Smooth muscle cell (in vitro differentiated cells): ENCODE measurements at regions not wholly inside any gene's neighbourhood (a gene's known extent, or its start where the extent isn't known, plus 50 kb on each side); places are given as distances from the start of the nearest gene placed in this dataset.

Experiments
- DNase-seq: peaks from one replicate; lab custom pipeline; 2025; ENCODE audit not compliant: unreplicated experiment; lab: John Stamatoyannopoulos, UW
- H2AFZ ChIP-seq: fragments of 200-600 bp; sonication (generic); 2 replicates; pipeline ENCODE4 v1.6.0; 2016; ENCODE audit warnings: antibody characterized with exemption, low read depth, mild to moderate bottlenecking
- H3F3A ChIP-seq: fragments of 200-600 bp; sonication (generic); 2 replicates; pipeline ENCODE4 v1.6.0; 2017; ENCODE audit warnings: antibody characterized with exemption, low read depth
- H3K27ac ChIP-seq: fragments of 200-600 bp; sonication (generic); 2 replicates; pipeline ENCODE4 v1.5.1; 2016; ENCODE audit warnings: low read depth, mild to moderate bottlenecking
- H3K27me3 ChIP-seq: fragments of 200-600 bp; sonication (generic); 2 replicates; pipeline ENCODE4 v1.6.1; 2016; ENCODE audit warnings: low read depth, mild to moderate bottlenecking
- H3K36me3 ChIP-seq: fragments of 200-600 bp; sonication (generic); 2 replicates; pipeline ENCODE4 v1.5.1; 2016; ENCODE audit warnings: low read depth
- H3K4me1 ChIP-seq: fragments of 200-600 bp; sonication (generic); 2 replicates; pipeline ENCODE4 v1.5.1; 2016; ENCODE audit warnings: low read depth
- H3K4me2 ChIP-seq: fragments of 200-600 bp; sonication (generic); 2 replicates; pipeline ENCODE4 v1.6.0; 2016; ENCODE audit warnings: mild to moderate bottlenecking
- H3K4me3 ChIP-seq: fragments of 200-600 bp; sonication (generic); 2 replicates; pipeline ENCODE4 v1.5.1; 2016; ENCODE audit warnings: mild to moderate bottlenecking
- H3K79me2 ChIP-seq: fragments of 200-600 bp; sonication (generic); 2 replicates; pipeline ENCODE4 v1.6.0; 2016; ENCODE audit warnings: low read depth, mild to moderate bottlenecking
- H3K9ac ChIP-seq: fragments of 200-600 bp; sonication (generic); 2 replicates; pipeline ENCODE4 v1.6.0; 2016; ENCODE audit warnings: low read depth
- H3K9me3 ChIP-seq: fragments of 200-600 bp; sonication (generic); replicated peaks from 2 replicates; pipeline ENCODE4 v1.5.1; 2016; ENCODE audit warnings: low read depth
- H4K20me1 ChIP-seq: fragments of 200-600 bp; sonication (generic); 2 replicates; pipeline ENCODE4 v1.6.0; 2016; ENCODE audit warnings: low read depth
- WGBS: methylation state at CpG from one replicate; pipeline ENCODE4 v1.1.7; 2016; ENCODE audit warnings: low lambda C conversion rate; 5-methylcytosine and 5-hydroxymethylcytosine counted together
- TF ChIP-seq, protein P1 (sequence below): fragments of 200-600 bp; sonication (generic); IDR thresholded peaks from 2 replicates; pipeline ENCODE4 v1.5.1; 2017; ENCODE audit warnings: borderline replicate concordance, mild to moderate bottlenecking, antibody characterized with exemption; ENCODE audit not compliant: insufficient read depth, poor library complexity, severe bottlenecking

DNA sequence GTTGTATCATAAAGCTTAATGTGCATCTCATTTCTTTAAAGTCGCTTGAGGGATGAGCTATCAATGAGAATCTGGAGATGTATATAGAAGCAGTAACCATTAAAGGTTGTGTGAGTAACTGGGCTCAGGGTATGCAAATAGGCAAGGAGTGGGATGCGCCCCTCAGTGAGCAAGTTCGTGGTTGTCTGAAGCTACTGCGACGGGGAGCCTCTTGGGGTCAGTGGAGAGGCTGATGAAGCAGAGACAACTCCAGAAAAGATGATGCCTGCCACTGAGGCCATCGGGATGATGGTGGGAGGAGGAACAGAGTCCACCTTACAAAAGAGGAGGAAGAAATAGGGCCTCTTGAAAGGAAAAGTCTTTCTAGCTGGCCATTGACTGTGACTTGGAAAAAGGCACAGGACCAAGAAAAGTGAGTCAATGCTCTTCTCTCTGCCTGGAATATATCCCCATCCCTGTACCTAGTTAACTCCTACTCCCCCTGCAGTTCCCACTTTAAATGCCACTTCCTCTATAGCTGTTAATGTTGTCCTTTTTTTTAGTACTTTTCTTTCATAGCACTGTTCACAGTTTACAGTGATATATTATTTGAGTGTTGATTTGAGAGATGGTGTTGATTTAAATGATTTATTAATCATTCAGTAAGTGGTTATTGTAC is 51.4 kb upstream of the LSM6 start:
- H3K79me2 ChIP-seq: no peaks in the 10 kb centered on the region
- H3K4me1 ChIP-seq: no peaks in the 10 kb centered on the region
- no peak for DNase-seq
- no peaks in the 10 kb centered on the region for H3F3A ChIP-seq
- no peak overlapping the region for H3K9ac ChIP-seq
- H3K27me3 ChIP-seq: no peaks in the 10 kb centered on the region
- H3K36me3 ChIP-seq: no peaks in the 10 kb centered on the region
- H3K4me3 ChIP-seq: no peak overlapping the region
- H2AFZ ChIP-seq: no peak overlapping the region
- TF ChIP-seq, protein P1, sequence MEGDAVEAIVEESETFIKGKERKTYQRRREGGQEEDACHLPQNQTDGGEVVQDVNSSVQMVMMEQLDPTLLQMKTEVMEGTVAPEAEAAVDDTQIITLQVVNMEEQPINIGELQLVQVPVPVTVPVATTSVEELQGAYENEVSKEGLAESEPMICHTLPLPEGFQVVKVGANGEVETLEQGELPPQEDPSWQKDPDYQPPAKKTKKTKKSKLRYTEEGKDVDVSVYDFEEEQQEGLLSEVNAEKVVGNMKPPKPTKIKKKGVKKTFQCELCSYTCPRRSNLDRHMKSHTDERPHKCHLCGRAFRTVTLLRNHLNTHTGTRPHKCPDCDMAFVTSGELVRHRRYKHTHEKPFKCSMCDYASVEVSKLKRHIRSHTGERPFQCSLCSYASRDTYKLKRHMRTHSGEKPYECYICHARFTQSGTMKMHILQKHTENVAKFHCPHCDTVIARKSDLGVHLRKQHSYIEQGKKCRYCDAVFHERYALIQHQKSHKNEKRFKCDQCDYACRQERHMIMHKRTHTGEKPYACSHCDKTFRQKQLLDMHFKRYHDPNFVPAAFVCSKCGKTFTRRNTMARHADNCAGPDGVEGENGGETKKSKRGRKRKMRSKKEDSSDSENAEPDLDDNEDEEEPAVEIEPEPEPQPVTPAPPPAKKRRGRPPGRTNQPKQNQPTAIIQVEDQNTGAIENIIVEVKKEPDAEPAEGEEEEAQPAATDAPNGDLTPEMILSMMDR: no peak
- H3K4me2 ChIP-seq: no peak overlapping the region
- no peak overlapping the region for H3K27ac ChIP-seq
- H4K20me1 ChIP-seq: no peaks in the 10 kb centered on the region
- H3K9me3 ChIP-seq: no peaks in the 10 kb centered on the region
- 24% methylated on average over 6 of the region's 6 CpGs for WGBS

DNA sequence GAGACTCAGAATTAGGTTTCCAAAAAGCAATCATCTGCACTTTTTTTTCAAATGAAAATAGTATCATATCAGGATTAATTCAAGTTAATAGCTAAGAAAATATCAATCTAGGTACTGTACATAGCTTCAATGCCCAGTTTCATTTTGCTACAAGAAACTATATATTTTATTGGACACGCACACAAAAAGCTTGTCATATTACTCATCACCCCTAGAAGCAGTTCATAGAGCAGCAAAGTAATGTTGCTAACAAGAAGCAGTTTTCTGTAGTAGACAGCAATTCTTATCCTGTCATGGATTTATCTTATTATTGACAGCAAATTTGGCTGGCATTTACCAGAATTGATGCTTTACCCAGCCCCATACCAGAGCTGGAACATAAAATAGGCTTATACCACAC is 52.3 kb upstream of the LSM6 start:
- H3K9ac ChIP-seq: no peak overlapping the region
- no peak overlapping the region for H3K4me2 ChIP-seq
- no peak overlapping the region for H2AFZ ChIP-seq
- no peaks in the 10 kb centered on the region for H3F3A ChIP-seq
- no peaks in the 10 kb centered on the region for H4K20me1 ChIP-seq
- H3K79me2 ChIP-seq: no peaks in the 10 kb centered on the region
- no peaks in the 10 kb centered on the region for H3K9me3 ChIP-seq
- H3K4me1 ChIP-seq: no peaks in the 10 kb centered on the region
- WGBS: 80% methylated on average over 1 of the region's 1 CpG
- no peak overlapping the region for H3K27ac ChIP-seq
- TF ChIP-seq, protein P1: no peak
- no peaks in the 10 kb centered on the region for H3K27me3 ChIP-seq
- H3K4me3 ChIP-seq: no peak overlapping the region
- H3K36me3 ChIP-seq: no peaks in the 10 kb centered on the region
- DNase-seq: no peak

DNA sequence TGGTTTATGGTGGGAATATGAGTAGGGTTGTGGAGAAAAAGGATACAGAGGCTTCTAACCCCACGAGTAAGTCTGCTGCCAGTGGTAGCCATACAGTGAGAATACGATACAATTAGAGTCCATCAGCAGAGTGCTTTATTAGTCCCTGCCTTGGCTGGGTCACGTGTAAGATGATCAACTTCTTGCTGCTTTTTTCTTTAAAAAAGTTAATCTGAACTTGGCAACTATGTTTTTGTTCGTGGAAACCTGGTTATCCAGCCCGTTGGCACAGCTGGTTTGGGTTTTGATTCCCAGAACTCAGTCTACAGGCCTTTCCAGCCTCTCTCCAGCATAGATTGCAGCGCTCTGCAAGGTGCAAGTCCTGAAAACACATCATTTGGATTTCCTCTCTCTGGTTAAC is 53.1 kb upstream of the LSM6 start:
- Histone ChIP-seq H3K4me3 (no peak overlapping the region), H3K4me2 (no peak overlapping the region), H2AFZ (no peak overlapping the region), H3K79me2 (no peaks in the 10 kb centered on the region), H3K9me3 (no peaks in the 10 kb centered on the region), H4K20me1 (no peaks in the 10 kb centered on the region), H3K9ac (no peak overlapping the region), H3K27me3 (no peaks in the 10 kb centered on the region), H3F3A (no peaks in the 10 kb centered on the region), H3K4me1 (no peaks in the 10 kb centered on the region), H3K36me3 (no peaks in the 10 kb centered on the region), H3K27ac (no peak overlapping the region)
- 83% methylated on average over 6 of the region's 6 CpGs for WGBS
- TF ChIP-seq, protein P1: no peak
- no peak for DNase-seq

DNA sequence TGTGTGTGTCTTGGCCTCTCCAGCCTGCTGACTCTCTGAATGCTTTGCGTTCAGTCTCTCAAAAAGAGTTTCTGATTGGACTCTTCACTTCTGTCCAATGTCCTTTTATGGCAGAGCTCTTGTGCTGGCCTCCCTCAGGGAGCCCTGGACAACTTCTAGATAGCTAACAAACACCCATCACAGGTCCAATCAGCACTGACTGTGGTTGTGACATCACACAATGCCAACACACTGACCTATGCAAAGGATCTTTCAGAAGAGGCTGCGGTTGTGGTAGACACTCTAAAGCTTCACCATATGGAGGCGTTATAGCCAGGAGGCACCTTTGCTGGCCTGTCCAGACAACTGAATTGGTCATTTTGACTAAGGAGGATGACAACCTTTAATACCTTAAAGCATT is 53.8 kb upstream of the LSM6 start:
- no peak overlapping the region for H3K4me2 ChIP-seq
- H3K36me3 ChIP-seq: no peaks in the 10 kb centered on the region
- no peaks in the 10 kb centered on the region for H3K9me3 ChIP-seq
- DNase-seq: no peak
- TF ChIP-seq, protein P1: no peak
- H3K79me2 ChIP-seq: no peaks in the 10 kb centered on the region
- no peaks in the 10 kb centered on the region for H3K27me3 ChIP-seq
- H3K4me1 ChIP-seq: no peaks in the 10 kb centered on the region
- H3F3A ChIP-seq: no peaks in the 10 kb centered on the region
- H2AFZ ChIP-seq: no peak overlapping the region
- WGBS: 73% methylated on average over 3 of the region's 3 CpGs
- no peak overlapping the region for H3K27ac ChIP-seq
- H3K4me3 ChIP-seq: no peak overlapping the region
- no peaks in the 10 kb centered on the region for H4K20me1 ChIP-seq
- no peak overlapping the region for H3K9ac ChIP-seq
